SK-N-SH (cell line): ENCODE measurements at regions not wholly inside any gene's neighbourhood (a gene's known extent, or its start where the extent isn't known, plus 50 kb on each side); places are given as distances from the start of the nearest gene placed in this dataset.

Source experiments
- CTCF ChIA-PET: fragments of 300-600, 350-600 bp; formaldehyde crosslinking; extraction: SDS; loops from one replicate; lab custom pipeline; 2021; lab: Yijun Ruan, JAX
- POLR2A ChIA-PET: fragments of 350-600 bp; sonication (Branson Sonifier 250); formaldehyde crosslinking; extraction: SDS; loops from one replicate; lab custom pipeline; 2020; ENCODE audit warnings: antibody characterized with exemption, inconsistent platforms; lab: Yijun Ruan, JAX
- DNase-seq: peaks from one replicate; pipeline ENCODE4 v3.0.0; 2012
- H2AFZ ChIP-seq: fragments of 200-600 bp; sonication (generic); 2 replicates; pipeline ENCODE4 v1.8.1; 2016; ENCODE audit warnings: antibody characterized with exemption, mild to moderate bottlenecking, low read depth
- H3F3A ChIP-seq: fragments of 200-600 bp; sonication (generic); replicated peaks from 2 replicates; pipeline ENCODE3; 2016; ENCODE audit warnings: antibody characterized with exemption, mild to moderate bottlenecking; ENCODE audit not compliant: insufficient read depth
- H3K27ac ChIP-seq, 2 experiments: fragments of 200-500 bp in 1 of 2; fragments of 200-600 bp in 1 of 2; sonication (Bioruptor generic) in 1 of 2; sonication (generic), shearing (Covaris generic) in 1 of 2; 2 replicates each; pipeline versions ENCODE4 v1.5.1 to v1.6.1; 2014 to 2016; ENCODE audit warnings: low read depth in 2 of 2, inconsistent platforms in 1 of 2, low read length in 1 of 2, mild to moderate bottlenecking in 1 of 2, mixed read lengths in 1 of 2
- H3K27me3 ChIP-seq: fragments of 200-600 bp; sonication (generic), shearing (Covaris generic); 2 replicates; pipeline ENCODE4 v1.6.1; 2016; ENCODE audit warnings: mixed run types; ENCODE audit not compliant: insufficient read depth
- H3K36me3 ChIP-seq, 2 experiments: fragments of 200-500 bp in 1 of 2; fragments of 200-600 bp in 1 of 2; sonication (Bioruptor generic) in 1 of 2; sonication (generic) in 1 of 2; replicated peaks in 1 of 2; 2 replicates each; pipeline versions ENCODE3 to v1.5.1; 2014 to 2016; ENCODE audit warnings: low read length in 1 of 2, mild to moderate bottlenecking in 1 of 2; ENCODE audit not compliant: insufficient read depth in 2 of 2, control insufficient read depth in 1 of 2
- H3K4me1 ChIP-seq, 2 experiments: fragments of 200-500 bp in 1 of 2; fragments of 200-600 bp in 1 of 2; sonication (Bioruptor generic) in 1 of 2; sonication (generic), shearing (Covaris generic) in 1 of 2; 2 replicates each; pipeline versions ENCODE4 v1.5.1 to v1.6.1; 2014 to 2016; ENCODE audit warnings: low read depth in 1 of 2, low read length in 1 of 2, mixed run types in 1 of 2; ENCODE audit not compliant: insufficient read depth in 2 of 2, control insufficient read depth in 1 of 2
- H3K4me2 ChIP-seq: fragments of 200-600 bp; sonication (generic), shearing (Covaris generic); 2 replicates; pipeline ENCODE4 v1.6.1; 2017; ENCODE audit warnings: mixed run types
- H3K4me3 ChIP-seq, 2 experiments: fragments of 200-500 bp in 1 of 2; fragments of 200-600 bp in 1 of 2; sonication (Bioruptor generic) in 1 of 2; sonication (generic), shearing (Covaris generic) in 1 of 2; 2 replicates each; pipeline versions ENCODE4 v1.5.1 to v1.8.1; 2014 to 2016; ENCODE audit warnings: low read depth in 2 of 2, inconsistent platforms in 1 of 2, low read length in 1 of 2, mild to moderate bottlenecking in 1 of 2, mixed read lengths in 1 of 2, moderate library complexity in 1 of 2
- H3K79me2 ChIP-seq: fragments of 200-600 bp; sonication (generic); 2 replicates; pipeline ENCODE4 v1.8.1; 2017; ENCODE audit warnings: mild to moderate bottlenecking; ENCODE audit not compliant: insufficient read depth
- H3K9ac ChIP-seq: fragments of 200-600 bp; sonication (generic); 2 replicates; pipeline ENCODE4 v1.6.1; 2017; ENCODE audit warnings: mixed run types
- H3K9me2 ChIP-seq: fragments of 200-600 bp; sonication (generic); 2 replicates; pipeline ENCODE4 v1.6.1; 2017; ENCODE audit warnings: mixed run types
- H3K9me3 ChIP-seq: fragments of 200-600 bp; sonication (generic); 2 replicates; pipeline ENCODE4 v1.6.1; 2017; ENCODE audit warnings: mixed run types, mild to moderate bottlenecking, moderate library complexity
- H4K20me1 ChIP-seq: fragments of 200-600 bp; sonication (generic); 2 replicates; pipeline ENCODE4 v1.6.1; 2017; ENCODE audit warnings: mild to moderate bottlenecking, mixed run types; ENCODE audit not compliant: insufficient read depth
- CHD2 ChIP-seq: fragments of 150-350 bp; IDR thresholded peaks from 2 replicates; pipeline ENCODE4 v1.6.1; 2018; ENCODE audit warnings: low read length; ENCODE audit not compliant: partially characterized antibody
- CTCF ChIP-seq: fragments of 200-600 bp; sonication (generic); IDR thresholded peaks from 2 replicates; pipeline ENCODE4 v1.6.1; 2017; ENCODE audit warnings: antibody characterized with exemption, mild to moderate bottlenecking, moderate library complexity
- ELF1 ChIP-seq: IDR thresholded peaks from 2 replicates; pipeline ENCODE4 v1.4.0; 2012
- EZH2phosphoT487 ChIP-seq: fragments of 200-600 bp; sonication (generic); IDR thresholded peaks from 2 replicates; pipeline ENCODE4 v1.6.1; 2017; ENCODE audit warnings: low read depth, mixed run types, mild to moderate bottlenecking, antibody characterized with exemption, moderate library complexity, borderline replicate concordance
- FOXJ3 ChIP-seq: sonication (generic); formaldehyde crosslinking; IDR thresholded peaks from 2 replicates; pipeline ENCODE4 v1.5.1; 2020; ENCODE audit warnings: mild to moderate bottlenecking, missing genetic modification reagents
- FOXM1 ChIP-seq: IDR thresholded peaks from 2 replicates; pipeline ENCODE4 v1.4.0; 2012; ENCODE audit warnings: low read depth, mild to moderate bottlenecking
- GATA2 ChIP-seq: sonication (generic); formaldehyde crosslinking; IDR thresholded peaks from 2 replicates; pipeline ENCODE4 v1.5.0; 2020; ENCODE audit warnings: mild to moderate bottlenecking, missing genetic modification reagents
- MXI1 ChIP-seq: IDR thresholded peaks from 2 replicates; pipeline ENCODE4 v1.6.1; 2012; ENCODE audit warnings: mild to moderate bottlenecking, low read depth, low read length, improper control_type of control experiment
- NRF1 ChIP-seq: IDR thresholded peaks from 2 replicates; pipeline ENCODE4 v1.6.1; 2012; ENCODE audit warnings: low read depth, mild to moderate bottlenecking, low read length
- POLR2AphosphoS5 ChIP-seq: IDR thresholded peaks from 2 replicates; pipeline ENCODE4 v1.6.1; 2012; ENCODE audit warnings: low read depth, low read length
- SIN3A ChIP-seq: IDR thresholded peaks from 2 replicates; pipeline ENCODE4 v1.6.1; 2012; ENCODE audit warnings: low read depth, mild to moderate bottlenecking, low read length, moderate library complexity, borderline replicate concordance
- SMC3 ChIP-seq: IDR thresholded peaks from 2 replicates; pipeline ENCODE4 v1.6.1; 2012; ENCODE audit warnings: low read depth, low read length, improper control_type of control experiment
- TAF1 ChIP-seq: IDR thresholded peaks from 2 replicates; pipeline ENCODE4 v1.6.1; 2012; ENCODE audit warnings: low read depth, mild to moderate bottlenecking, low read length, moderate library complexity, borderline replicate concordance
- TEAD4 ChIP-seq: IDR thresholded peaks from 2 replicates; pipeline ENCODE4 v1.4.0; 2012; ENCODE audit warnings: mild to moderate bottlenecking, borderline replicate concordance; ENCODE audit not compliant: insufficient read depth
- WGBS: methylation state at CpG from one replicate; pipeline ENCODE4 v1.1.6; 2017; ENCODE audit warnings: low lambda C conversion rate; 5-methylcytosine and 5-hydroxymethylcytosine counted together
- TF ChIP-seq, protein P1 (sequence below): fragments of 150-350 bp; IDR thresholded peaks from 2 replicates; pipeline ENCODE4 v1.6.1; 2016; ENCODE audit warnings: mild to moderate bottlenecking, low read depth, low read length
- TF ChIP-seq, protein P2 (sequence below): IDR thresholded peaks from 2 replicates; pipeline ENCODE4 v1.6.1; 2012; ENCODE audit warnings: mild to moderate bottlenecking, low read depth, low read length, moderate library complexity

- no peak for TF ChIP-seq EZH2phosphoT487
- TF ChIP-seq, all 33 proteins: peak for 0
Observed at GRCh38 chr11:26914968-26915367, 78.9 kb upstream of the FIBIN start (continued).

GRCh38 chr11:26916805-26917204 is 77.1 kb upstream of the FIBIN start:
- no peaks in the 10 kb centered on the region for H4K20me1 ChIP-seq
- no peaks in the 10 kb centered on the region for H3F3A ChIP-seq
- WGBS = 70% methylated on average over 6 of the region's 6 CpGs
- no peak for TF ChIP-seq SIN3A
- no peak for TF ChIP-seq FOXM1
- TF ChIP-seq TEAD4 = no peak
- no peak for TF ChIP-seq CTCF
- TF ChIP-seq GATA2 (CRISPR knock-in tag) = no peak
- no peak for DNase-seq
- H3K27ac ChIP-seq = no peak overlapping the region
- no peaks in the 10 kb centered on the region for H3K9me3 ChIP-seq
- H3K4me1 ChIP-seq = no peaks in the 10 kb centered on the region
- H3K4me3 ChIP-seq = no peak overlapping the region
- no peaks in the 10 kb centered on the region for H3K36me3 ChIP-seq
- H3K27me3 ChIP-seq = no peaks in the 10 kb centered on the region
- no peaks in the 10 kb centered on the region for H3K79me2 ChIP-seq
- ChIA-PET POLR2A (no interaction called here), CTCF (no interaction called here)
- H2AFZ ChIP-seq = no peak overlapping the region
- no peak overlapping the region for H3K4me2 ChIP-seq
- H3K9me2 ChIP-seq = no peaks in the 10 kb centered on the region
- no peak overlapping the region for H3K9ac ChIP-seq

- H3K4me1 ChIP-seq = peaks cover 0 to 2% of the 10 kb centered on the region in 2 experiments; a peak in 2 of 4 replicates
- no peaks in the 10 kb centered on the region for H3K27me3 ChIP-seq
- TF ChIP-seq CHD2 (no peak), NRF1 (no peak), SMC3 (no peak), GATA2 (CRISPR knock-in tag) (no peak), FOXJ3 (CRISPR knock-in tag) (no peak), ELF1 (no peak), TAF1 (no peak), TEAD4 (no peak), POLR2AphosphoS5 (no peak), MXI1 (no peak)
- TF ChIP-seq, protein P1, sequence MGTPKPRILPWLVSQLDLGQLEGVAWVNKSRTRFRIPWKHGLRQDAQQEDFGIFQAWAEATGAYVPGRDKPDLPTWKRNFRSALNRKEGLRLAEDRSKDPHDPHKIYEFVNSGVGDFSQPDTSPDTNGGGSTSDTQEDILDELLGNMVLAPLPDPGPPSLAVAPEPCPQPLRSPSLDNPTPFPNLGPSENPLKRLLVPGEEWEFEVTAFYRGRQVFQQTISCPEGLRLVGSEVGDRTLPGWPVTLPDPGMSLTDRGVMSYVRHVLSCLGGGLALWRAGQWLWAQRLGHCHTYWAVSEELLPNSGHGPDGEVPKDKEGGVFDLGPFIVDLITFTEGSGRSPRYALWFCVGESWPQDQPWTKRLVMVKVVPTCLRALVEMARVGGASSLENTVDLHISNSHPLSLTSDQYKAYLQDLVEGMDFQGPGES = no peak
- TF ChIP-seq, protein P2, sequence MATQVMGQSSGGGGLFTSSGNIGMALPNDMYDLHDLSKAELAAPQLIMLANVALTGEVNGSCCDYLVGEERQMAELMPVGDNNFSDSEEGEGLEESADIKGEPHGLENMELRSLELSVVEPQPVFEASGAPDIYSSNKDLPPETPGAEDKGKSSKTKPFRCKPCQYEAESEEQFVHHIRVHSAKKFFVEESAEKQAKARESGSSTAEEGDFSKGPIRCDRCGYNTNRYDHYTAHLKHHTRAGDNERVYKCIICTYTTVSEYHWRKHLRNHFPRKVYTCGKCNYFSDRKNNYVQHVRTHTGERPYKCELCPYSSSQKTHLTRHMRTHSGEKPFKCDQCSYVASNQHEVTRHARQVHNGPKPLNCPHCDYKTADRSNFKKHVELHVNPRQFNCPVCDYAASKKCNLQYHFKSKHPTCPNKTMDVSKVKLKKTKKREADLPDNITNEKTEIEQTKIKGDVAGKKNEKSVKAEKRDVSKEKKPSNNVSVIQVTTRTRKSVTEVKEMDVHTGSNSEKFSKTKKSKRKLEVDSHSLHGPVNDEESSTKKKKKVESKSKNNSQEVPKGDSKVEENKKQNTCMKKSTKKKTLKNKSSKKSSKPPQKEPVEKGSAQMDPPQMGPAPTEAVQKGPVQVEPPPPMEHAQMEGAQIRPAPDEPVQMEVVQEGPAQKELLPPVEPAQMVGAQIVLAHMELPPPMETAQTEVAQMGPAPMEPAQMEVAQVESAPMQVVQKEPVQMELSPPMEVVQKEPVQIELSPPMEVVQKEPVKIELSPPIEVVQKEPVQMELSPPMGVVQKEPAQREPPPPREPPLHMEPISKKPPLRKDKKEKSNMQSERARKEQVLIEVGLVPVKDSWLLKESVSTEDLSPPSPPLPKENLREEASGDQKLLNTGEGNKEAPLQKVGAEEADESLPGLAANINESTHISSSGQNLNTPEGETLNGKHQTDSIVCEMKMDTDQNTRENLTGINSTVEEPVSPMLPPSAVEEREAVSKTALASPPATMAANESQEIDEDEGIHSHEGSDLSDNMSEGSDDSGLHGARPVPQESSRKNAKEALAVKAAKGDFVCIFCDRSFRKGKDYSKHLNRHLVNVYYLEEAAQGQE = no peak
- 84% methylated on average over 3 of the region's 3 CpGs for WGBS
- no peaks in the 10 kb centered on the region for H4K20me1 ChIP-seq
- no peak overlapping the region for H3K27ac ChIP-seq
- no peaks in the 10 kb centered on the region for H3K9me2 ChIP-seq
- DNase-seq = no peak
- no peak overlapping the region for H3K4me3 ChIP-seq
- H3K4me2 ChIP-seq = no peak overlapping the region
- no peaks in the 10 kb centered on the region for H3F3A ChIP-seq
- CTCF ChIA-PET = no interaction called here
- no peaks in the 10 kb centered on the region for H3K36me3 ChIP-seq
- no peak overlapping the region for H2AFZ ChIP-seq
- no peak overlapping the region for H3K9ac ChIP-seq
- no peaks in the 10 kb centered on the region for H3K9me3 ChIP-seq
- POLR2A ChIA-PET = no interaction called here
- no peaks in the 10 kb centered on the region for H3K79me2 ChIP-seq
Observed at GRCh38 chr11:26928582-26928981, 65.3 kb upstream of the FIBIN start.
